BLaER1 treated with 17β-estradiol and CSF1 and Interleukin-3, amounts not matched to agents 10 nM and 100 nM (cell line): ENCODE measurements at regions not wholly inside any gene's neighbourhood (a gene's known extent, or its start where the extent isn't known, plus 50 kb on each side); places are given as distances from the start of the nearest gene placed in this dataset.

Experiments
- H3K27ac ChIP-seq, 11 experiments: shearing (Covaris generic); formaldehyde crosslinking; 2 replicates each; pipeline ENCODE4 v1.8.1; 2022
- H3K27me3 ChIP-seq, 11 experiments: shearing (Covaris generic); formaldehyde crosslinking; 2 replicates each; pipeline ENCODE4 v1.8.1; 2022
- H3K36me3 ChIP-seq, 11 experiments: shearing (Covaris generic); formaldehyde crosslinking; 2 replicates each; pipeline ENCODE4 v1.8.1; 2022
- H3K4me1 ChIP-seq, 10 experiments: shearing (Covaris generic); formaldehyde crosslinking; 2 replicates each; pipeline ENCODE4 v1.8.1; 2022
- H3K4me2 ChIP-seq, 11 experiments: shearing (Covaris generic); formaldehyde crosslinking; 2 replicates each; pipeline ENCODE4 v1.8.1; 2022
- H3K4me3 ChIP-seq, 10 experiments: shearing (Covaris generic); formaldehyde crosslinking; 2 replicates each; pipeline ENCODE4 v1.8.1; 2022
- H3K9ac ChIP-seq, 11 experiments: shearing (Covaris generic); formaldehyde crosslinking; 2 replicates each; pipeline ENCODE4 v1.8.1; 2022
- H3K9me3 ChIP-seq, 11 experiments: shearing (Covaris generic); formaldehyde crosslinking; replicated peaks in 1 of 11; 2 replicates each; pipeline ENCODE4 v1.8.1; 2022
- H4K20me1 ChIP-seq, 11 experiments: shearing (Covaris generic); formaldehyde crosslinking; 2 replicates each; pipeline ENCODE4 v1.8.1; 2022
- Cebpa-rat ChIP-seq, 11 experiments: shearing (Covaris generic); IDR thresholded peaks; 2 replicates each; pipeline ENCODE4 v1.8.1; 2022

GRCh38 chr9:118583414-118583813 lies 785.8 kb downstream of the BRINP1 start:
- H3K27me3 ChIP-seq, result no peaks in the 10 kb centered on the region
- no peak overlapping the region for H3K4me2 ChIP-seq
- H3K4me3 ChIP-seq, result no peak overlapping the region
- H3K9ac ChIP-seq, result no peak overlapping the region
- no peaks in the 10 kb centered on the region for H4K20me1 ChIP-seq
- no peak overlapping the region for H3K27ac ChIP-seq
- no peak for TF ChIP-seq Cebpa-rat (IDR thresholded peaks at IDR 0.05)
- H3K9me3 ChIP-seq, result peaks cover 0 to 9% (median 0%) of the 10 kb centered on the region in 11 experiments; a peak in 4 of 22 replicates
- no peaks in the 10 kb centered on the region for H3K4me1 ChIP-seq
- no peaks in the 10 kb centered on the region for H3K36me3 ChIP-seq

- Histone ChIP-seq H3K4me2 (no peak overlapping the region), H3K9ac (no peak overlapping the region), H3K27me3 (no peaks in the 10 kb centered on the region), H3K9me3 (peaks cover 0 to 9% (median 0%) of the 10 kb centered on the region in 11 experiments; a peak in 2 of 22 replicates), H3K36me3 (no peaks in the 10 kb centered on the region), H4K20me1 (no peaks in the 10 kb centered on the region), H3K4me1 (no peaks in the 10 kb centered on the region), H3K27ac (no peak overlapping the region), H3K4me3 (no peak overlapping the region)
- TF ChIP-seq Cebpa-rat (IDR thresholded peaks at IDR 0.05), result no peak
Observed at GRCh38 chr9:118586978-118587377, 782.3 kb downstream of the BRINP1 start.

- Histone ChIP-seq H4K20me1 (no peaks in the 10 kb centered on the region), H3K27ac (no peak overlapping the region), H3K4me3 (no peak overlapping the region), H3K27me3 (no peaks in the 10 kb centered on the region), H3K36me3 (no peaks in the 10 kb centered on the region), H3K4me1 (no peaks in the 10 kb centered on the region), H3K9ac (no peak overlapping the region), H3K4me2 (no peak overlapping the region), H3K9me3 (no peaks in the 10 kb centered on the region)
- TF ChIP-seq Cebpa-rat (IDR thresholded peaks at IDR 0.05), result no peak
Observed at GRCh38 chr9:118594428-118594827, 774.8 kb downstream of the BRINP1 start.

GRCh38 chr9:118595719-118596305 lies 773.4 kb downstream of the BRINP1 start:
- H3K4me2 ChIP-seq, result no peak overlapping the region
- no peak overlapping the region for H3K9ac ChIP-seq
- no peaks in the 10 kb centered on the region for H4K20me1 ChIP-seq
- H3K4me3 ChIP-seq, result no peak overlapping the region
- TF ChIP-seq Cebpa-rat (IDR thresholded peaks at IDR 0.05), result no peak
- no peaks in the 10 kb centered on the region for H3K4me1 ChIP-seq
- no peak overlapping the region for H3K27ac ChIP-seq
- no peaks in the 10 kb centered on the region for H3K9me3 ChIP-seq
- H3K27me3 ChIP-seq, result no peaks in the 10 kb centered on the region
- H3K36me3 ChIP-seq, result no peaks in the 10 kb centered on the region

- Histone ChIP-seq H3K4me2 (no peak overlapping the region), H3K4me1 (no peaks in the 10 kb centered on the region), H3K9me3 (no peaks in the 10 kb centered on the region), H3K27ac (no peak overlapping the region), H3K27me3 (no peaks in the 10 kb centered on the region), H3K9ac (no peak overlapping the region), H3K36me3 (no peaks in the 10 kb centered on the region), H4K20me1 (no peaks in the 10 kb centered on the region), H3K4me3 (no peak overlapping the region)
- TF ChIP-seq Cebpa-rat (IDR thresholded peaks at IDR 0.05), result no peak
Observed at GRCh38 chr9:118596374-118597015, 772.7 kb downstream of the BRINP1 start.

GRCh38 chr9:118606668-118607067 lies 762.6 kb downstream of the BRINP1 start:
- Histone ChIP-seq H3K27ac (no peak overlapping the region), H4K20me1 (no peaks in the 10 kb centered on the region), H3K27me3 (no peaks in the 10 kb centered on the region), H3K4me1 (no peaks in the 10 kb centered on the region), H3K9me3 (no peaks in the 10 kb centered on the region), H3K36me3 (no peaks in the 10 kb centered on the region), H3K4me2 (no peak overlapping the region), H3K9ac (no peak overlapping the region), H3K4me3 (no peak overlapping the region)
- no peak for TF ChIP-seq Cebpa-rat (IDR thresholded peaks at IDR 0.05)

- H3K27me3 ChIP-seq, result no peaks in the 10 kb centered on the region
- H3K9me3 ChIP-seq, result no peaks in the 10 kb centered on the region
- no peak overlapping the region for H3K4me2 ChIP-seq
- no peaks in the 10 kb centered on the region for H4K20me1 ChIP-seq
- H3K9ac ChIP-seq, result no peak overlapping the region
- no peak for TF ChIP-seq Cebpa-rat (IDR thresholded peaks at IDR 0.05)
- no peaks in the 10 kb centered on the region for H3K4me1 ChIP-seq
- H3K36me3 ChIP-seq, result no peaks in the 10 kb centered on the region
- H3K27ac ChIP-seq, result no peak overlapping the region
- no peak overlapping the region for H3K4me3 ChIP-seq
Observed at GRCh38 chr9:118609355-118610044, 759.7 kb downstream of the BRINP1 start.

- no peak for TF ChIP-seq Cebpa-rat (IDR thresholded peaks at IDR 0.05)
- Histone ChIP-seq H3K9me3 (no peaks in the 10 kb centered on the region), H3K4me1 (no peaks in the 10 kb centered on the region), H3K27me3 (no peaks in the 10 kb centered on the region), H3K9ac (no peak overlapping the region), H3K27ac (no peak overlapping the region), H3K4me3 (no peak overlapping the region), H3K4me2 (no peak overlapping the region), H4K20me1 (no peaks in the 10 kb centered on the region), H3K36me3 (no peaks in the 10 kb centered on the region)
Observed at GRCh38 chr9:118612201-118612600, 757.0 kb downstream of the BRINP1 start.

GRCh38 chr9:118613996-118614395 lies 755.2 kb downstream of the BRINP1 start:
- H3K27me3 ChIP-seq, result no peaks in the 10 kb centered on the region
- no peak overlapping the region for H3K9ac ChIP-seq
- H3K27ac ChIP-seq, result no peak overlapping the region
- H3K36me3 ChIP-seq, result no peaks in the 10 kb centered on the region
- H4K20me1 ChIP-seq, result no peaks in the 10 kb centered on the region
- no peak overlapping the region for H3K4me2 ChIP-seq
- no peak overlapping the region for H3K4me3 ChIP-seq
- H3K4me1 ChIP-seq, result no peaks in the 10 kb centered on the region
- no peak for TF ChIP-seq Cebpa-rat (IDR thresholded peaks at IDR 0.05)
- no peaks in the 10 kb centered on the region for H3K9me3 ChIP-seq

GRCh38 chr9:118618084-118618483 lies 751.2 kb downstream of the BRINP1 start:
- Histone ChIP-seq H4K20me1 (no peaks in the 10 kb centered on the region), H3K4me2 (no peak overlapping the region), H3K4me3 (no peak overlapping the region), H3K27ac (no peak overlapping the region), H3K4me1 (no peaks in the 10 kb centered on the region), H3K9ac (no peak overlapping the region), H3K36me3 (no peaks in the 10 kb centered on the region), H3K9me3 (no peaks in the 10 kb centered on the region), H3K27me3 (no peaks in the 10 kb centered on the region)
- TF ChIP-seq Cebpa-rat (IDR thresholded peaks at IDR 0.05), result no peak
